GM18498 (cell line): ENCODE measurements at regions not wholly inside any gene's neighbourhood (a gene's known extent, or its start where the extent isn't known, plus 50 kb on each side); places are given as distances from the start of the nearest gene placed in this dataset.

Source experiments
- ATAC-seq: cut with Tn5 transposase; IDR thresholded peaks from one replicate; pipeline ENCODE4 v1.9.1; 2021; ENCODE audit warnings: mild to moderate bottlenecking, moderate library complexity; ENCODE audit not compliant: unreplicated experiment

DNA sequence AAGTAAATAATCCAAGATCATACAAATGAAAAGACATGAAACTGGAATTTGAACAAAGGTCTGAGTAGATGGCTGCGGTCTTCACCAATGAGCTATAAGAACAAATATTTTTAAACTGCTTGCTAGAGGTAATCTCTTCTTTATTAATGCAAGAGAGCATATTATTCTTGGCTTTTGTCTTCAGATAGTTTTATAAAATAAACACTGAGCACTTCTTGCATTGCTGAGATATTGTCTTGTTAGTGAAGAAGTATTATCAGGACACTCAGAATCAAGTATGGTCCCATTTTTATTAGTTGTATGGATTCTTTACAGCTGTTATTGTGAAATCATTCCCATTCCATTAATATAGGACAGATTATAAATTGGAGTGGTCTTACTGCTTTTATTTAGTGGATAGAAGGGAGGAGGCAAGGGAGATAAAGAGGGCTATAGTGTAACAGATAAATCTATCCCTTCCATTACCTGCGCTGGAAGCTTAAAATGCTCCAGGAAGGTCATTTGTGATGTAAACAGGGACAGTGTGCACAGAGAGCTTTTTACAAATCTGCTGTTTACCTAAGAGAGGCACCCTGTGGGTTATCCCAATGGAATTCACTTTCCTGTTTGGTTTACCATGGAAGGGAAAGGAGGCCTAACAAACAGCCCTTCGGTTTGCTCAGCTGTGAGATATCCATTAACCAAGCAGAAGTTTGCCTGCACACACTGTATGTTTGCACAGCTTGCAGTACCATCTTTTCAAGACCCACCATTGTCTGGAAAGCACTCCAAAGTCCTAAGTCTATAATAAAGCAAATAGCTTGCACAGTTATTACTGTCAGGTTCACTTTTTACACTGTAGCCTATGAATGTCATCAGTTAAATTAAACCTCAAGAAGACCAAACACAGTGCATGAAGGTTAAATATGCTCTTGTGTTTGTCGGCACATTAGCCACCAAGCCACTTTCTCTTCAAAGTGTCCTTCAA lies 347.7 kb upstream of the TGFBR2 start:
- ATAC-seq: no peak

DNA sequence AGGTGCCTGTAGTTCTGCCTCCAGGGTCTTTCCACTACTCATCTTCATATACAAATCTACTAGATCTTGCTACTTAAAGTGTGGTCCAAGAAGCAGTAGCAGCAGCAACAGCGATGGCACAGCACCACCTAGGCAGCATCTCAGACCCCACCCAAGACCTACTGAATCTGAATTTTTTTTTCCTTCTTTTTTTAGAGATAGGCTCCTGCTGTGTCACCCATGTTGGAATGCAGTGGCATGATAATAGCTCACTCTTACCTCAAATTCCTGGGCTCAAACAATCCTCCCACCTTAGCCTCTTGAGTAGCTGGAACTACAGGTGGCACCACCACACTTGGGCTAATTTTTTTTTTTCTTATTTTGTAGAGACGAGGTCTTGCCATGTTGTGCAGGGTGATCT lies 346.7 kb upstream of the TGFBR2 start:
- no peak for ATAC-seq

- no peak for ATAC-seq
Measured at GRCh38 chr3:30260762-30261161, 345.6 kb upstream of the TGFBR2 start.

DNA sequence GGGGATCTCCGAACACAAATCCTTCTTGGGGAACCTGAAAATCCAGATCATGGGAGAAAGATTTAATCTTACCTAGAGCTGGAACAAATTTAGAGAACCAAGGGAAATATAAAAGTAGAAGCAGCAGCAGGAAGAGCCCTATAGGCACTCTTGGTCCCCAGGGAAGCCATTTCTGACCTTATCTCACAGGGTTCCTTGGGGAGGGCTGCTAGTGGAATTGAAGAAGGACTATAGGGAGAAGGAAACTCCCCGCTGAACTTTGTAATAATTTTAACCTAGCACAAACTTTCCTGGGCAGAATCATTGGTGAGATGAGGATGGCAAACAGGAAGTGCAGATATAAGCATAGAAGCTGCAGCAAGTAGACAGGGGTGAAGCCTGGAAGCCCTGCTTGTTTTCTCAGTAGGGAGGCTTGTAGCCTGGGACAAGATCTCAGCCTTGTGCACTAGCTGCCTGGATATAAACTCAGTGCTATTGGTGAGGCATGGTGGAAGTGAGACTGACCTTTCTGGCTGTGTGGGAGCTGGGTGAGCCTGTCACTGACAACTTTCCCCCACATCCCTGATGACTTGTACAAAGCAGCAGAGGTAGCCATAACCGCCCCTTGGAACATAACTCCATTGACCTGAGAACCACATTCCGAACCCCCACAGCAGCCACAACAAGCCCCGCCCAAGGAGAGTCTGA lies 343.0 kb upstream of the TGFBR2 start:
- ATAC-seq: no peak

DNA sequence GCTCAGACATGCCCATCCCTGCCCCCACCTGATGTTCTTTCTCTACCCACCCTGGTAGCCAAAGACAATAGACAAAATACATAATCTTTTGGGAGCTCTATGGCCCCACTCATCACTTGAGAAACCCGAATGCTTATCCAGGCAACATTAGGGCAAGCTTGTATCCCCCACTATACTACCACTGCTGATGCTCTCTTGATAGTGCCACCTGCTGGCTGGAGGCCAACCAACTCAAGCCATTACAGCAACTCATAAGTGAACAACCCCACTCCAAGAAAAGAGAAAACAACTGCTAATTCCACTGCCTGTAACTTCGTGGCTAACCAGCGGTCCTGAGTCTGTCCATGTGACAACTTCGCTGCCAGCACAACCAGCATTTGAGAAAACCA lies 342.5 kb upstream of the TGFBR2 start:
- ATAC-seq: no peak

DNA sequence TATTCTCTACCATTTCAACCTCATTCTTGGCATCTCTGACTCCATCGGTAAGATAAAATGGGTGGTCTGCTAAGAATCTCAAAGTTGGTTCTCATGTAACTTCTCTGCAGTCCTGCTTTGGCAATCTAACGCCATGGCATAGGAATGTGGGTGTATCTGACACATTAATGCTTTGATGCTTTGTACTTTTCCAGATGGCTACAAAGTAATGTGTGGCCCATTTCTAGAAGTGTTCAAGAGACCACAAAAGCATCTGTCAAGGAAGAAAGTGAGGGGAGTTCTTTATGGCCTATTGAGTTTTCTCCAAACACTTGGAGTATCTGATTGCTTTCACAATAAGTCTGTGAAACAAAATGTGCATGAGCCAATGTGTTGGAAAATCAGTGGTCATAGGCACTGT lies 339.9 kb upstream of the TGFBR2 start:
- ATAC-seq: no peak

DNA sequence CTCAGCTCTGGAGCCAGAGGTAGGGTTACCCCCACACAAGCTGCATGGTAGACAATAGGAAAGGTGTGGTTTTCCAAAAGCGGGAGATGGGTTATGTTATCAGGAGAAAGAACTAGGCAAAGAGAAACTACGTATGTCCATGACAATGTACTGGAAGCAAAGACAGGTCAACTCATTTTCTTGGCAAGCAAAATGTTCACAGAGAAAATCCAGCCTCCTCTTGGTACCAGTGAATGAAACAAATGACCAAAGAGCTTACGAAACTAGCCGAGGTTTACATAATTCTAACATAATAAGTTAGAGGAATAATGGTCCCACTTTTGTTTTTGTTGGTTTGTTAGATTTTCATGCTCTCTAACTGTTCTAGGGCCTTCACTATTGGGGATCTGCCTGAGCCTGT lies 338.1 kb upstream of the TGFBR2 start:
- ATAC-seq: no peak

DNA sequence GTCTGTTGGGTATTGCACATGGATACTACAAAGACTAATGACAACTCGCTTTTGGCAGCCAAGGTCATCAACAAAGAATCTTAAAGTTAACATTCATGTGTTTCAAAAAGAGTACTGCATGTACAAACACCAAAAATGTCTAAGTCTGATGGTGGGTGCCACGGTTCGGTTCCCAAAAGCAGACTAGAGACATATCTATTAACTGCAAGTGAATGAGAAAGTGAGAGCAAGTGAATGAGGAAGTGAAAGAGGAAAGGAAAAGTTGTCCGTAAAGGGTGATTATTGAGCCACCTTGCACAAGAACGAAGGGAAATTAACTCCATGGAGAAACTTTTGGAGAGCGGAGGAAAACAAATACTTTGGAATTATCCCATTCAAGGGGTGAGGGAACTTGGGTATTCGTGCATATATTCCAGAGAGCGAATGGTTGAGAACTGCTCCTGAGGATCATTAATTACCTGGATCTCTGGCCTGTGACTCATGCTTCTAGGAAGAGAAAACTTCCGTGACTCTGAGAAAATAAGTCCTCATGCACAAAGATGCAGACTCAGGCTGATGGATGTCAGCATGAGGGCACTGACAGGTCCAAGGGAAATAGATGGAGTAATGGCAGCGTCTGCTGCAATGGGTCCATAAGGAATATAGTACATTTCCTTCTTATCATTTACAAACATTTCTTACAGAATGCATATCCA lies 336.5 kb upstream of the TGFBR2 start:
- peak; percentile 80 for ATAC-seq

GRCh38 chr3:30271781-30272180 lies 334.6 kb upstream of the TGFBR2 start:
- ATAC-seq: no peak

GRCh38 chr3:30273304-30274072 lies 332.9 kb upstream of the TGFBR2 start:
- no peak for ATAC-seq

- ATAC-seq: no peak
Measured at GRCh38 chr3:30277494-30277893, 328.9 kb upstream of the TGFBR2 start.

GRCh38 chr3:30281526-30281925 lies 324.9 kb upstream of the TGFBR2 start:
- ATAC-seq: no peak

DNA sequence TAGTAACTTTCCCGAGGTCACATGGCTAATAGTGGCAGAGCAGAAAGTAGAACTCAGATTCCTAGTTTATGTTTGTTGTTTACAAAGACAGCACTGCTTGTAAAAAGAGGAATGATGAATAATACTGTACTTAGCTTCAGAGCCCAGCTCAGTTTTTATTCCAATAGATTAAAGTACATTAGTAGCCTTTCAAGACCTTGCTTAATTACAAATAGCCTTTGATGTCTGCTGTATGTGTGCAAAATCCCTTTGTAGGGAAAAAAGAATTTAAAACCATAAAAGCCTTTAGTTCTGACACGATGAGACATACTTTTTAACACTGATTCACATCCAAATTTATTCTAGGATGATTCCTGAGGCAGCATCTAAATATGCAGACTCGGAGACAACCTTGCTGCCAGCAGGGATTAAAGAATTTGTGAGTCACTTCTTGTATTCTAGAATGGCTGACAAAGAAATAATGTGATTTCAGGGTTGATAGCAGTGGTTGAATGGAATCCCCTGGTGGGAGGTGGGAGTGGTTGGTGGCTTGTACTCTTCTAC lies 324.2 kb upstream of the TGFBR2 start:
- ATAC-seq: no peak

- ATAC-seq: no peak
Measured at GRCh38 chr3:30285188-30286006, 321.0 kb upstream of the TGFBR2 start.

DNA sequence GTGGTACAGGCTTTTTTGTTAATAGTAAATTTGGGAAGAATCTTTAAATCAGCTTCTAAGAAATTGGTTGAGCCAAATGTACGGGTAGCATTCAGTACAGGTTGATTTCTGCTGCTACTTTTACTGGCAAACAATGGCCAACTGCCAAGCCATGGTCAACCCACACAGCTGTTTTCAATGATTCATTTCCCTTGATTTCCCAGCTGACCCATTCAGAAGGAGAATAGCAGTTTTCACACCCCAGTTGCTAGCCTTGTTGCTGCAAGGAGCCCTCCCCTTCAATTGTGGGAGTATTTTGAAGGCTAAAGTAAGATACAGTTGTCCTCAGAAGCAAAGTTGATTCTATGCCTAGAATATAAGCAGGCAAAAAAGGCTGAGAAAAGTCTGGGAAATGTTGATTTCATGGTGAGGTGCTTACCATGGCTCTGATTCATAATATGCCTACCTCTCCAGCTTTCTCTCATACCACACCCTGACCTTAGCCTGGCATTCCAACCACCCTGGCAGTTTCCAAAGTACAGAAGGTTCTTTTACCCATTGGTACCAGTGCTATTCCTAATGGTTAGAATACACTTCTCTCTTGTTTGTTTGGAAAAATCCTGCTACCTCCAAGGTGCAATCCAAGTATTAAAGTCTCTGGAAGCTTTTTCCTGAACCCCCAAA lies 320.3 kb upstream of the TGFBR2 start:
- ATAC-seq: no peak

GRCh38 chr3:30286811-30287210 lies 319.6 kb upstream of the TGFBR2 start:
- ATAC-seq: no peak

- no peak for ATAC-seq
Measured at GRCh38 chr3:30288830-30289229, 317.6 kb upstream of the TGFBR2 start.

DNA sequence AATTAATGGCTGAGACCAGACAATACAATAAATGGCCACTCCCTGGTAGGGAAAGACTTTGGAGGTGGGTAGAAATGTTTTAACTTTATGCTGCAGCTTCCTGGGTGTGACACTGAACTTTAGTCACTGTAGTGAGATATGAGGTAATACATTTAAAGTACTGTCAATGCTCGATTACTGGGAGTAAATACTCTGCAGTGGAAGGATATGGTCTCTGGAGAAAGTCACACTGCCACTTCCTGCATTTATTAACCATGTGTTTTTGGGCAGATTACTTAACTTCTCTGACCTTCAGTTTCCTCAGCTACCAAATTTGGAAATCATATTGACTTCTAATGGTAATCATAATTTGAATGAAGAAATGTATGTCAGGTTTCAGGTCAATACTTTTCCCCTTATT lies 317.1 kb upstream of the TGFBR2 start:
- no peak for ATAC-seq

GRCh38 chr3:30289766-30290165 lies 316.6 kb upstream of the TGFBR2 start:
- no peak for ATAC-seq
